ENCODE measurements at regions not wholly inside any gene's neighbourhood (a gene's known extent, or its start where the extent isn't known, plus 50 kb on each side); places are given as distances from the start of the nearest gene placed in this dataset.

DNA sequence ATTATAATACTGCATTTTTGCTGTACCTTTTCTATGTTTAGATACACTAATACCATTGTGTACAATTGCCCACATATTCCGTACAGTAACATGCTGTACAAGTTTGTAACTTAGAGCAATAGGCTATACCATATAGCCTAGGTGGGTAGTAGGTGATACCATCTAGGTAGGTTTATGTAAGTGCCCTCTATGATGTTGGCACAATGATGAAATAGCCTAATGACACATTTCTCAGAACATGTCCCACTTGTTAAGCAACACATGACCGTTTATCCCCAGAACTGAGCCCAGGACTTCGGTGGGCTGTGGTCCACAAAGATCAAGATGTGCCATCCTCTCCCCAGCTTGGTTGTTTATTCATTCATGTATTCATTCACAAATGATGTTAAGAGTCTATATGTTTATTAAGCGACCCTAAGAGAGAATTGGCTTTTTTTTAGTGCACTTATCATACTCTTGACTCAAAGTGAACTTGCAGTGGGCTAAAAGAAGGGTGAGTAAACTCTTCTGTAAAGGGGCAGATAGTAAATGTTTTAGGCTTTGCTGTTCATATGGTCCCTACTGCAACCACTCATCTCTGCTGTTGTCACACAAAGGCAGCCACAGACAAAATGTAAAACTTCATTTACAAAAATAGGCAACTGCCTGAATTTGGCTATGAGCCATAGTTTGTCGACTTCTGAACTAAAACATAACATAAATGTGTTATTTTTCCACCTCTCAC, 110.8 kb downstream of the NDUFA12 start:
- no peaks in the 10 kb centered on the region for H3K27me3 ChIP-seq
- no peaks in the 10 kb centered on the region for H3K9me3 ChIP-seq (replicated peaks in 1 of 3)
- H3K36me3 ChIP-seq (replicated peaks in 1 of 2), result no peaks in the 10 kb centered on the region
- TF ChIP-seq, protein P1, sequence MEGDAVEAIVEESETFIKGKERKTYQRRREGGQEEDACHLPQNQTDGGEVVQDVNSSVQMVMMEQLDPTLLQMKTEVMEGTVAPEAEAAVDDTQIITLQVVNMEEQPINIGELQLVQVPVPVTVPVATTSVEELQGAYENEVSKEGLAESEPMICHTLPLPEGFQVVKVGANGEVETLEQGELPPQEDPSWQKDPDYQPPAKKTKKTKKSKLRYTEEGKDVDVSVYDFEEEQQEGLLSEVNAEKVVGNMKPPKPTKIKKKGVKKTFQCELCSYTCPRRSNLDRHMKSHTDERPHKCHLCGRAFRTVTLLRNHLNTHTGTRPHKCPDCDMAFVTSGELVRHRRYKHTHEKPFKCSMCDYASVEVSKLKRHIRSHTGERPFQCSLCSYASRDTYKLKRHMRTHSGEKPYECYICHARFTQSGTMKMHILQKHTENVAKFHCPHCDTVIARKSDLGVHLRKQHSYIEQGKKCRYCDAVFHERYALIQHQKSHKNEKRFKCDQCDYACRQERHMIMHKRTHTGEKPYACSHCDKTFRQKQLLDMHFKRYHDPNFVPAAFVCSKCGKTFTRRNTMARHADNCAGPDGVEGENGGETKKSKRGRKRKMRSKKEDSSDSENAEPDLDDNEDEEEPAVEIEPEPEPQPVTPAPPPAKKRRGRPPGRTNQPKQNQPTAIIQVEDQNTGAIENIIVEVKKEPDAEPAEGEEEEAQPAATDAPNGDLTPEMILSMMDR (IDR thresholded peaks at IDR 0.05), result no peak
- no peak for TF ChIP-seq POLR2A (IDR thresholded peaks at IDR 0.05)
- WGBS, 4 donors, result 71 to 83% (median 78%) methylated on average over 5 of the region's 5 CpGs
- no peaks in the 10 kb centered on the region for H3K4me1 ChIP-seq (replicated peaks in 1 of 2)
- no peak overlapping the region for H3K4me3 ChIP-seq
- intact Hi-C loops (cut with DNase I), result no loop called here
- DNase-seq, result no peak
- no peak overlapping the region for H3K27ac ChIP-seq

DNA sequence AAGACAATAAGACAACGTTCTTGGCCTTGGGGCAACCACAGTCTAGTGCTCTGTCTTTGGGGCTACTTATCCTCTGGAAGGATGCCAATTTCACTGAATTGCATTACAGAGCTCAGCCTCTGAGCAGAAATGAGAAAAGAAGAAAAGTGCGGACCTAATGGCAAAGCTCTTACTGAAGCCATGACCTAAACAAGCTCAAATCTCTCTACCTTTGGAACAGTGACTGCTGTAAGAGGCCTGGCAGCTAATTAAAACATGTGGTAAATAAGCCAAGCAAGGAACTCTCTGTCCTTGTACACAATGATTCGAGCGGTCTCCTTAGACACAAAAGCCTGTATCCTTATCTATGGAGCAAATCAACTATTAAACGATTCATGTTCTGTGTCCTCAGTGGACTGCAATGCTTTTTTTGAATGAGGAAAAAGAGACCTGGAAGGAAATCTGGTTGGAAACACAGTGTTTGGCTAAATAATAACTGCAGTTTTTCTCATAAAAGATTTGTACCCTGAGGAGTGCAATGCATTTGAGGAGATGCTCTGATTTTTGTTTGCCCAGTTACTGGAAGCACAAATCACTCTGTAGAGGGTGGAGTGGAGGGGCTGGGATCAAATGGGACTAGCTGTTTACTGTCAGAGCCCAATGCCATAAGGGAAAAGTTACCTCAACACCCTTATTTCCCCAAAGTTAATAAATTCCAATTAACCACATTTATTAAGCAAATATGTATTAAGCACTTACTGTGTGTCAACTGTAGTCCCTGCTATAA, 113.9 kb downstream of the NDUFA12 start:
- H3K27ac ChIP-seq, result peak overlapping the region in 1 of 5 donors; percentile 44
- TF ChIP-seq, protein P1 (IDR thresholded peaks at IDR 0.05), result no peak
- no peak for TF ChIP-seq POLR2A (IDR thresholded peaks at IDR 0.05)
- 43 to 64% (median 48%) methylated on average over 5 of the region's 5 CpGs for WGBS, 4 donors

DNA sequence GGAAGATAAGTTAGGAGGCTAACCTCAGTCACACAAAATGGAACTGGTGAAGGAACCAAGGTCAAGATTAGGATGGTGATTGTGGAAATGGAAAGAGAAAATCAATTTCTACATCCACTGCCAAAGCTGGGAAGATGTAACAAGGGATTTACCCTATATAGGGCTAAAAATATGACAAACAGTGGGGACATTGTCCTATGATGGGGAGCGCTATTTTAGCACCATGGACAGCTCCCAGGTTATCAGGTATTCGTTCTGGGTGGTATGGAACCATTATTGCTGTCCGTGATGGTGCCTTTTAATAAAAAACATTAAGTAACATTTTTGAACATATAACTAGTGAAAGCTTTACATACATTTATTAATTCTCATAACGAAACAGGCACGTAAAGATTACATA, 124.0 kb downstream of the NDUFA12 start:
- H3K36me3 ChIP-seq (replicated peaks in 1 of 2), result no peaks in the 10 kb centered on the region

More for the DNA sequence above, 113.9 kb downstream of the NDUFA12 start:
- H3K27me3 ChIP-seq, result no peaks in the 10 kb centered on the region
- intact Hi-C loops (cut with DNase I), result no loop called here
- no peaks in the 10 kb centered on the region for H3K9me3 ChIP-seq (replicated peaks in 1 of 3)
- H3K4me1 ChIP-seq (replicated peaks in 1 of 2), result no peaks in the 10 kb centered on the region
- no peak overlapping the region for H3K4me3 ChIP-seq
- H3K36me3 ChIP-seq (replicated peaks in 1 of 2), result no peaks in the 10 kb centered on the region
- peak in 1 of 7 donors; percentile 59 for DNase-seq

DNA sequence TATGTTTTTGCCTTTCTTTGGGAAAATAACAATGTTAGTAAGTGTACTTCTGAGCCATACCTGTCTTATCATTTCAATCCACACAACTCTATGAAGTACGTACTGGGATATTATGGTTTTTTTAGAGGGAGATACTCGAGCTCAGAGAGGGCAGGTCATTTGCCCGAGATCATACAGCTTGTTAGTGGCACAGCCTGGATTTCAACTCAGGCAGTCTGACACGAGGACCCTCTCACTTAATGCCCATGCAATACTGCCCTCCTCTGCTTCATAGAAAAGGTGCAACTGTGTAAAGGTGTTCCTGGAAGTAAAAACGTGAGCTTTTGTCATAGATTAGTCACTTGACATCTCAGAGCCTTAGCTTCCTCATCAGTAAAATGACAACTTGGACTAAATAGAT, 128.0 kb downstream of the NDUFA12 start:
- Histone ChIP-seq H3K4me1 (replicated peaks in 1 of 2) (peaks cover 7 to 15% of the 10 kb centered on the region in 2 donors), H3K4me3 (no peak overlapping the region), H3K27ac (no peak overlapping the region), H3K9me3 (replicated peaks in 1 of 3) (no peaks in the 10 kb centered on the region), H3K36me3 (replicated peaks in 1 of 2) (no peaks in the 10 kb centered on the region), H3K27me3 (peaks cover 21% of the 10 kb centered on the region)
- WGBS, 4 donors, result 33 to 43% (median 36%) methylated on average over 5 of the region's 5 CpGs
- peak in 1 of 7 donors; percentile 59 for DNase-seq
- intact Hi-C loops (cut with DNase I), result no loop called here
- TF ChIP-seq POLR2A (IDR thresholded peaks at IDR 0.05), result no peak
- TF ChIP-seq, protein P1 (IDR thresholded peaks at IDR 0.05), result peak in 2 of 6 experiments; percentile 24 to 28

More for the DNA sequence above, 124.0 kb downstream of the NDUFA12 start:
- no peak overlapping the region for H3K4me3 ChIP-seq
- WGBS, 4 donors, result 38 to 54% (median 50%) methylated on average over 5 of the region's 5 CpGs
- peaks cover 2 to 7% of the 10 kb centered on the region in 2 donors for H3K4me1 ChIP-seq (replicated peaks in 1 of 2)
- no peaks in the 10 kb centered on the region for H3K9me3 ChIP-seq (replicated peaks in 1 of 3)
- TF ChIP-seq, protein P1 (IDR thresholded peaks at IDR 0.05), result no peak
- H3K27me3 ChIP-seq, result peaks cover 12% of the 10 kb centered on the region
- intact Hi-C loops (cut with DNase I), result no loop called here
- DNase-seq, result peak in 1 of 7 donors; percentile 11
- no peak overlapping the region for H3K27ac ChIP-seq
